ENCODE measurements at regions not wholly inside any gene's neighbourhood (a gene's known extent, or its start where the extent isn't known, plus 50 kb on each side); places are given as distances from the start of the nearest gene placed in this dataset.

- no peak for TF ChIP-seq EZH2phosphoT487 (IDR thresholded peaks at IDR 0.05; ENCODE audit: insufficient read depth, low read depth)
- TF ChIP-seq EZH2 (IDR thresholded peaks at IDR 0.05; ENCODE audit: insufficient read depth, poor library complexity, severe bottlenecking): no peak
These were observed 62.4 kb upstream of the FOXG1 start for GRCh38 chr14:28704153-28704552.
